ENCODE measurements at regions not wholly inside any gene's neighbourhood (a gene's known extent, or its start where the extent isn't known, plus 50 kb on each side); places are given as distances from the start of the nearest gene placed in this dataset.

- H3K4me3 ChIP-seq (ENCODE audit: low read depth, low read length): no peak overlapping the region
- TF ChIP-seq CTCF (IDR thresholded peaks at IDR 0.05; ENCODE audit: borderline replicate concordance, insufficient read depth, low read depth, low read length): no peak
Measured at GRCh38 chr9:13841746-13842462, 472.0 kb downstream of the NFIB start.

GRCh38 chr9:13832446-13832845 is 481.5 kb downstream of the NFIB start:
- TF ChIP-seq CTCF (IDR thresholded peaks at IDR 0.05; ENCODE audit: borderline replicate concordance, insufficient read depth, low read depth, low read length): no peak
- no peak overlapping the region for H3K4me3 ChIP-seq (ENCODE audit: low read depth, low read length)

GRCh38 chr9:13823026-13823425 is 490.9 kb downstream of the NFIB start:
- no peak for TF ChIP-seq CTCF (IDR thresholded peaks at IDR 0.05; ENCODE audit: borderline replicate concordance, insufficient read depth, low read depth, low read length)
- H3K4me3 ChIP-seq (ENCODE audit: low read depth, low read length): no peak overlapping the region

- no peak overlapping the region for H3K4me3 ChIP-seq (ENCODE audit: low read depth, low read length)
- TF ChIP-seq CTCF (IDR thresholded peaks at IDR 0.05; ENCODE audit: borderline replicate concordance, insufficient read depth, low read depth, low read length): no peak
Measured at GRCh38 chr9:13817754-13818278, 496.1 kb downstream of the NFIB start.

GRCh38 chr9:13816837-13817236 is 497.1 kb downstream of the NFIB start:
- no peak overlapping the region for H3K4me3 ChIP-seq (ENCODE audit: low read depth, low read length)
- TF ChIP-seq CTCF (IDR thresholded peaks at IDR 0.05; ENCODE audit: borderline replicate concordance, insufficient read depth, low read depth, low read length): no peak

- TF ChIP-seq CTCF (IDR thresholded peaks at IDR 0.05; ENCODE audit: borderline replicate concordance, insufficient read depth, low read depth, low read length): no peak
- H3K4me3 ChIP-seq (ENCODE audit: low read depth, low read length): no peak overlapping the region
Measured at GRCh38 chr9:13814647-13815400, 499.1 kb downstream of the NFIB start.
